Muscle of leg (tissue), 3 donors: ENCODE measurements at regions not wholly inside any gene's neighbourhood (a gene's known extent, or its start where the extent isn't known, plus 50 kb on each side); places are given as distances from the start of the nearest gene placed in this dataset.

Source experiments
- DNase-seq: peaks from one replicate; pipeline ENCODE4 v3.0.0; 2013
- H3K27ac ChIP-seq: one replicate; pipeline ENCODE4 v1.5.1; 2013; ENCODE audit warnings: mild to moderate bottlenecking, low read length, control low read depth
- H3K27me3 ChIP-seq: one replicate; pipeline ENCODE4 v1.6.1; 2013; ENCODE audit warnings: low read length; ENCODE audit not compliant: control insufficient read depth, insufficient read depth
- H3K36me3 ChIP-seq: one replicate; pipeline ENCODE4 v1.6.1; 2013; ENCODE audit warnings: low read length; ENCODE audit not compliant: control insufficient read depth, insufficient read depth
- H3K4me1 ChIP-seq: one replicate; pipeline ENCODE4 v1.6.1; 2013; ENCODE audit warnings: low read length; ENCODE audit not compliant: control insufficient read depth, insufficient read depth
- H3K4me3 ChIP-seq: one replicate; pipeline ENCODE4 v1.5.1; 2013; ENCODE audit warnings: low read length, control low read depth
- H3K9me3 ChIP-seq: replicated peaks from 2 replicates; pipeline ENCODE4 v1.6.1; 2013; ENCODE audit warnings: low read depth, low read length; ENCODE audit not compliant: control insufficient read depth
- WGBS: methylation state at CpG from one replicate; pipeline ENCODE4 v1.1.5; 2013; ENCODE audit warnings: missing lambda C conversion rate; ENCODE audit not compliant: insufficient coverage; 5-methylcytosine and 5-hydroxymethylcytosine counted together

- WGBS = 100% methylated on average over 2 of the region's 4 CpGs
- no peaks in the 10 kb centered on the region for H3K36me3 ChIP-seq
- H3K27me3 ChIP-seq = no peaks in the 10 kb centered on the region
- peaks cover 2% of the 10 kb centered on the region for H3K4me1 ChIP-seq
- no peak overlapping the region for H3K4me3 ChIP-seq
- peaks cover 6% of the 10 kb centered on the region for H3K9me3 ChIP-seq
- no peak overlapping the region for H3K27ac ChIP-seq
- no peak for DNase-seq
These were observed 124.2 kb downstream of the C12orf75 start for GRCh38 chr12:105454688-105455087.

- Histone ChIP-seq H3K4me1 (peaks cover 5% of the 10 kb centered on the region), H3K27ac (no peak overlapping the region), H3K27me3 (no peaks in the 10 kb centered on the region), H3K9me3 (peaks cover 6% of the 10 kb centered on the region), H3K4me3 (no peak overlapping the region), H3K36me3 (no peaks in the 10 kb centered on the region)
- WGBS = 93% methylated on average over 3 of the region's 3 CpGs
- DNase-seq = peak; percentile 57
These were observed 124.8 kb downstream of the C12orf75 start for GRCh38 chr12:105455261-105455660.

GRCh38 chr12:105457026-105457425 is 126.5 kb downstream of the C12orf75 start:
- H3K27ac ChIP-seq = peak overlapping the region; percentile 43
- H3K9me3 ChIP-seq = peaks cover 6% of the 10 kb centered on the region
- no peaks in the 10 kb centered on the region for H3K27me3 ChIP-seq
- DNase-seq = peak; percentile 56
- H3K36me3 ChIP-seq = no peaks in the 10 kb centered on the region
- no peak overlapping the region for H3K4me3 ChIP-seq
- peaks cover 5% of the 10 kb centered on the region for H3K4me1 ChIP-seq

GRCh38 chr12:105459760-105460330 is 129.4 kb downstream of the C12orf75 start:
- Histone ChIP-seq H3K9me3 (peaks cover 6% of the 10 kb centered on the region), H3K27ac (no peak overlapping the region), H3K27me3 (no peaks in the 10 kb centered on the region), H3K4me1 (peaks cover 8% of the 10 kb centered on the region), H3K4me3 (no peak overlapping the region), H3K36me3 (no peaks in the 10 kb centered on the region)
- DNase-seq = no peak
- WGBS = 48% methylated on average over 2 of the region's 6 CpGs

- 60% methylated on average over 1 of the region's 4 CpGs for WGBS
- H3K4me1 ChIP-seq = peaks cover 8% of the 10 kb centered on the region
These were observed 130.9 kb downstream of the C12orf75 start for GRCh38 chr12:105461271-105461943.

GRCh38 chr12:105461944-105462762 is 131.7 kb downstream of the C12orf75 start:
- Histone ChIP-seq H3K9me3 (peaks cover 6% of the 10 kb centered on the region), H3K27ac (no peak overlapping the region)
- WGBS = 69% methylated on average over 5 of the region's 7 CpGs

More at GRCh38 chr12:105461271-105461943, 130.9 kb downstream of the C12orf75 start:
- Histone ChIP-seq H3K27ac (no peak overlapping the region), H3K4me3 (no peak overlapping the region), H3K36me3 (no peaks in the 10 kb centered on the region), H3K27me3 (no peaks in the 10 kb centered on the region), H3K9me3 (peaks cover 6% of the 10 kb centered on the region)
- no peak for DNase-seq

GRCh38 chr12:105462831-105463230 is 132.3 kb downstream of the C12orf75 start:
- Histone ChIP-seq H3K27ac (no peak overlapping the region), H3K9me3 (peaks cover 6% of the 10 kb centered on the region), H3K36me3 (no peaks in the 10 kb centered on the region), H3K4me3 (no peak overlapping the region), H3K4me1 (peaks cover 8% of the 10 kb centered on the region), H3K27me3 (no peaks in the 10 kb centered on the region)
- WGBS = 83% methylated on average over 2 of the region's 2 CpGs
- DNase-seq = no peak

More at GRCh38 chr12:105461944-105462762, 131.7 kb downstream of the C12orf75 start:
- Histone ChIP-seq H3K36me3 (no peaks in the 10 kb centered on the region), H3K4me1 (peaks cover 6% of the 10 kb centered on the region), H3K27me3 (no peaks in the 10 kb centered on the region), H3K4me3 (no peak overlapping the region)
- DNase-seq = no peak

- Histone ChIP-seq H3K27me3 (no peaks in the 10 kb centered on the region), H3K27ac (no peak overlapping the region), H3K4me1 (peaks cover 17% of the 10 kb centered on the region), H3K4me3 (no peak overlapping the region), H3K9me3 (no peaks in the 10 kb centered on the region), H3K36me3 (no peaks in the 10 kb centered on the region)
- DNase-seq = no peak
- no CpG with 5 or more reads among the region's 3 CpGs for WGBS
These were observed 133.9 kb downstream of the C12orf75 start for GRCh38 chr12:105464406-105464805.

- Histone ChIP-seq H3K36me3 (no peaks in the 10 kb centered on the region), H3K27me3 (no peaks in the 10 kb centered on the region), H3K9me3 (no peaks in the 10 kb centered on the region), H3K27ac (no peak overlapping the region), H3K4me1 (peaks cover 16% of the 10 kb centered on the region), H3K4me3 (no peak overlapping the region)
- no peak for DNase-seq
- 85% methylated on average over 3 of the region's 5 CpGs for WGBS
These were observed 135.9 kb downstream of the C12orf75 start for GRCh38 chr12:105466231-105466900.
